Liver (tissue), 3 donors: ENCODE measurements at regions not wholly inside any gene's neighbourhood (a gene's known extent, or its start where the extent isn't known, plus 50 kb on each side); places are given as distances from the start of the nearest gene placed in this dataset.

Experiments used
- CTCF ChIP-seq: fragments of 150-350 bp; IDR thresholded peaks from 2 replicates; pipeline ENCODE4 v1.5.1; 2017; ENCODE audit warnings: improper control_type of control experiment, low read depth, low read length; ENCODE audit not compliant: missing input control
- SP1 ChIP-seq: IDR thresholded peaks from 2 replicates; pipeline ENCODE4 v1.6.1; 2018; ENCODE audit warnings: antibody characterized with exemption, mild to moderate bottlenecking
- donor health status: healthy.
- donor health status: healthy.

DNA sequence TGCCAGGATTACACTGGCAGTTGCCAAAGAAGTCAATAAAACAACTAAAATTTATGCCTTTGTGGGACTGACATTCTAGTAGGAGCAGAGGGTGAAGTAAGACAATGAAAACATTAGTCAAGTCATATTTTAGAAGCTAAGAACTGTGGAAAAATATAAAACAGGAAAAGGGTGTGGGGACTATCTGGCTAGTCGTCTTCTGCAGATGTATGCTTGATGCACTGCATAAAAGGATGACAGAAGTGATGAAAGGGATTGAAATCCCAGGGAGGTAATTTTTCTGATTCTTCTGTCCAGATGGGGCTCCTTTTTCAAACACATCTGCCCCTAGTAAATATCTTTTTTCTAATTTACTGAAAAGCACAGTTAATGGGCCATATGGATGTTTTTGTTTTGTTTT, 706.3 kb downstream of the ADGRL2 start:
- TF ChIP-seq SP1 (no peak), CTCF (no peak)
